ENCODE measurements at regions not wholly inside any gene's neighbourhood (a gene's known extent, or its start where the extent isn't known, plus 50 kb on each side); places are given as distances from the start of the nearest gene placed in this dataset.

GRCh38 chr18:44520981-44521667 is 159.6 kb upstream of the SETBP1 start:
- H3K4me1 ChIP-seq: no peaks in the 10 kb centered on the region
- no peaks in the 10 kb centered on the region for H3K36me3 ChIP-seq
- no peak overlapping the region for H3K4me3 ChIP-seq
- no peaks in the 10 kb centered on the region for H3K9me3 ChIP-seq
- H3K27ac ChIP-seq: no peak overlapping the region
- TF ChIP-seq CTCF (IDR thresholded peaks at IDR 0.05): no peak
- no peak for DNase-seq (ENCODE audit: low spot score)
- no peaks in the 10 kb centered on the region for H3K27me3 ChIP-seq

GRCh38 chr18:44521668-44522022 is 159.0 kb upstream of the SETBP1 start:
- no peak for DNase-seq (ENCODE audit: low spot score)
- no peaks in the 10 kb centered on the region for H3K4me1 ChIP-seq

GRCh38 chr18:44526705-44527415 is 153.8 kb upstream of the SETBP1 start:
- Histone ChIP-seq H3K9me3 (no peaks in the 10 kb centered on the region), H3K4me1 (no peaks in the 10 kb centered on the region), H3K27me3 (no peaks in the 10 kb centered on the region), H3K27ac (no peak overlapping the region), H3K4me3 (no peak overlapping the region), H3K36me3 (no peaks in the 10 kb centered on the region)
- TF ChIP-seq CTCF (IDR thresholded peaks at IDR 0.05): no peak
- DNase-seq (ENCODE audit: low spot score): no peak

More at GRCh38 chr18:44521668-44522022, 159.0 kb upstream of the SETBP1 start:
- no peaks in the 10 kb centered on the region for H3K9me3 ChIP-seq
- no peak overlapping the region for H3K27ac ChIP-seq
- H3K36me3 ChIP-seq: no peaks in the 10 kb centered on the region
- no peak for TF ChIP-seq CTCF (IDR thresholded peaks at IDR 0.05)
- no peak overlapping the region for H3K4me3 ChIP-seq
- H3K27me3 ChIP-seq: no peaks in the 10 kb centered on the region

- H3K4me3 ChIP-seq: no peak overlapping the region
- no peak for DNase-seq (ENCODE audit: low spot score)
These were observed 147.6 kb upstream of the SETBP1 start for GRCh38 chr18:44533071-44533470.

GRCh38 chr18:44536046-44536445 is 144.6 kb upstream of the SETBP1 start:
- DNase-seq (ENCODE audit: low spot score): no peak
- H3K9me3 ChIP-seq: no peaks in the 10 kb centered on the region
- H3K4me1 ChIP-seq: no peaks in the 10 kb centered on the region
- TF ChIP-seq CTCF (IDR thresholded peaks at IDR 0.05): no peak
- H3K4me3 ChIP-seq: no peak overlapping the region
- H3K27me3 ChIP-seq: no peaks in the 10 kb centered on the region
- no peaks in the 10 kb centered on the region for H3K36me3 ChIP-seq
- H3K27ac ChIP-seq: no peak overlapping the region

More at GRCh38 chr18:44533071-44533470, 147.6 kb upstream of the SETBP1 start:
- no peaks in the 10 kb centered on the region for H3K9me3 ChIP-seq
- no peaks in the 10 kb centered on the region for H3K27me3 ChIP-seq
- no peak for TF ChIP-seq CTCF (IDR thresholded peaks at IDR 0.05)
- H3K4me1 ChIP-seq: no peaks in the 10 kb centered on the region
- no peaks in the 10 kb centered on the region for H3K36me3 ChIP-seq
- no peak overlapping the region for H3K27ac ChIP-seq

All from right atrium auricular region (tissue), 2 donors.